Sigmoid colon (tissue), 4 donors: ENCODE measurements at regions not wholly inside any gene's neighbourhood (a gene's known extent, or its start where the extent isn't known, plus 50 kb on each side); places are given as distances from the start of the nearest gene placed in this dataset.

ENCODE experiments used
- EP300 ChIP-seq, 4 donors: sonication (generic); formaldehyde crosslinking; IDR thresholded peaks; one replicate each; pipeline ENCODE4 v1.6.1; 2017; ENCODE audit warnings: antibody characterized with exemption in 4 of 4
- POLR2A ChIP-seq, 2 donors: fragments of 450-650 bp; IDR thresholded peaks; one replicate each; pipeline ENCODE4 v1.6.1; 2016; ENCODE audit warnings: antibody characterized with exemption in 2 of 2, mild to moderate bottlenecking in 2 of 2, moderate library complexity in 2 of 2
- TF ChIP-seq, protein P1 (sequence below), 4 experiments: fragments of 450-650 bp in 3 of 4; fragments of 200-600 bp in 1 of 4; IDR thresholded peaks; one replicate each; pipeline ENCODE4 v1.5.1; 2016 to 2019; ENCODE audit warnings: antibody characterized with exemption in 4 of 4, mild to moderate bottlenecking in 3 of 4, moderate library complexity in 2 of 4

GRCh38 chr1:164433818-164434170 lies 125.2 kb upstream of the PBX1 start:
- TF ChIP-seq POLR2A (IDR thresholded peaks at IDR 0.05) (no peak), EP300 (IDR thresholded peaks at IDR 0.05) (no peak)
- TF ChIP-seq, protein P1, sequence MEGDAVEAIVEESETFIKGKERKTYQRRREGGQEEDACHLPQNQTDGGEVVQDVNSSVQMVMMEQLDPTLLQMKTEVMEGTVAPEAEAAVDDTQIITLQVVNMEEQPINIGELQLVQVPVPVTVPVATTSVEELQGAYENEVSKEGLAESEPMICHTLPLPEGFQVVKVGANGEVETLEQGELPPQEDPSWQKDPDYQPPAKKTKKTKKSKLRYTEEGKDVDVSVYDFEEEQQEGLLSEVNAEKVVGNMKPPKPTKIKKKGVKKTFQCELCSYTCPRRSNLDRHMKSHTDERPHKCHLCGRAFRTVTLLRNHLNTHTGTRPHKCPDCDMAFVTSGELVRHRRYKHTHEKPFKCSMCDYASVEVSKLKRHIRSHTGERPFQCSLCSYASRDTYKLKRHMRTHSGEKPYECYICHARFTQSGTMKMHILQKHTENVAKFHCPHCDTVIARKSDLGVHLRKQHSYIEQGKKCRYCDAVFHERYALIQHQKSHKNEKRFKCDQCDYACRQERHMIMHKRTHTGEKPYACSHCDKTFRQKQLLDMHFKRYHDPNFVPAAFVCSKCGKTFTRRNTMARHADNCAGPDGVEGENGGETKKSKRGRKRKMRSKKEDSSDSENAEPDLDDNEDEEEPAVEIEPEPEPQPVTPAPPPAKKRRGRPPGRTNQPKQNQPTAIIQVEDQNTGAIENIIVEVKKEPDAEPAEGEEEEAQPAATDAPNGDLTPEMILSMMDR (IDR thresholded peaks at IDR 0.05) = no peak
